ENCODE measurements at regions not wholly inside any gene's neighbourhood (a gene's known extent, or its start where the extent isn't known, plus 50 kb on each side); places are given as distances from the start of the nearest gene placed in this dataset.

DNA sequence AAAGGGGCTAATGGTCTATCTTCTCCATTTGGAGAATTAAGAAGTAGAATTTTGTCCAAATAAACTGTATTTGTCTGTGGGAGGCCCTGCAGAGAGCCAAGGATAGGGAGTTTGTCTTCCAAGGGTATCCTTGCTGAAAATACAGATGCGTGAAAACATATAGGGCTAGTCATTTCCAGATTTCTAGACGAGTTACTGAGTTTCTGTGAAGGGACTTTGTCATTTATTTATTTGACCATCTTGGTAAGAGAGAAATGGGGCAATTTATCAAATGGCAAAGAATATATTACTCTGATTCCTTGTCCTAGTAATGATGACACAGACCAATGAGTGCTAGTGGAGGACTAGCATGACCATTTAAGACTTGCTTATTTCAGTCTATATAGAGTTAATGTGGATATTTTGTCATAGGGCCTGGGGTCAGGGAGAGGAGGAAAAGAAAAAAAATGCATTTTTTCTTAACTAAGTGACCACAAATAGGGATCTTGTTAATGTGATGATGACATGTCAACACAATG is 376.6 kb upstream of the ONECUT1 start:
- H3K4me3 ChIP-seq (replicated peaks; ENCODE audit: low read depth, low read length) = no peak overlapping the region
- TF ChIP-seq, protein P1, sequence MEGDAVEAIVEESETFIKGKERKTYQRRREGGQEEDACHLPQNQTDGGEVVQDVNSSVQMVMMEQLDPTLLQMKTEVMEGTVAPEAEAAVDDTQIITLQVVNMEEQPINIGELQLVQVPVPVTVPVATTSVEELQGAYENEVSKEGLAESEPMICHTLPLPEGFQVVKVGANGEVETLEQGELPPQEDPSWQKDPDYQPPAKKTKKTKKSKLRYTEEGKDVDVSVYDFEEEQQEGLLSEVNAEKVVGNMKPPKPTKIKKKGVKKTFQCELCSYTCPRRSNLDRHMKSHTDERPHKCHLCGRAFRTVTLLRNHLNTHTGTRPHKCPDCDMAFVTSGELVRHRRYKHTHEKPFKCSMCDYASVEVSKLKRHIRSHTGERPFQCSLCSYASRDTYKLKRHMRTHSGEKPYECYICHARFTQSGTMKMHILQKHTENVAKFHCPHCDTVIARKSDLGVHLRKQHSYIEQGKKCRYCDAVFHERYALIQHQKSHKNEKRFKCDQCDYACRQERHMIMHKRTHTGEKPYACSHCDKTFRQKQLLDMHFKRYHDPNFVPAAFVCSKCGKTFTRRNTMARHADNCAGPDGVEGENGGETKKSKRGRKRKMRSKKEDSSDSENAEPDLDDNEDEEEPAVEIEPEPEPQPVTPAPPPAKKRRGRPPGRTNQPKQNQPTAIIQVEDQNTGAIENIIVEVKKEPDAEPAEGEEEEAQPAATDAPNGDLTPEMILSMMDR (IDR thresholded peaks at IDR 0.05; ENCODE audit: low read length, missing control alignments) = no peak
- DNase-seq (ENCODE audit: low read depth) = no peak

DNA sequence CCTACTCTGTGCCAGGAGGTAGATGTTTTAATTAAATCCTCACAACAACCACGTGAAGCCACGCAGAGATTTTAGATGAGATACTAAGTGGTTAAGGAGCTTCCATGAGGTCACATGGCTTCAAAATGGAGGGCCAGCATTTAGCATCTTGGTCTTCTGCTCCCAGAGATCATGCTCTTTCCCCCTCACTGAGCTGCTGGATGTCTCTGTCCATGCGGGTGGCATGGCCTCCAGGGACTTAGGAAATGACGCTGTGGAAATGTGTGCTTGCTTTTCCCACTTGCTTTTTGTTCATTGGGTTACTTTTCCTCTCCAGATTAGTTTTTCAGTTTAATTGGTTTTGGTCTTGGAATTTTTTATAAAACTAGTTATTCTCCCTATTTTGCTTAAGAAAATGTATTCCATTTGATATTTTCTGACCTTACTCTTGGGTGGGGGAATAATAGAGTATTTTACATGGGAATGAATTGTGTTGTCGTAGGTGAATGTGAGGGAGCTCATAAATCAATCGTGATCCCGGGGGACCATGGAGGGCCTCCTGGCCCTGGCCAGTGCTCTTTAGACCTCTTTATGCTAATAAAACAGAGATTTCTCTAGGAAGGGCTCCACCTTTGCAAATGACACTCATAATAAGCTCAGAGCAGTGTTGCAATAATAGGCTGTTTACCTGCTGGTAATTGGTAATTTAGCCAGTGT is 376.0 kb upstream of the ONECUT1 start:
- no peak overlapping the region for H3K4me3 ChIP-seq (replicated peaks; ENCODE audit: low read depth, low read length)
- TF ChIP-seq, protein P1 (IDR thresholded peaks at IDR 0.05; ENCODE audit: low read length, missing control alignments) = no peak
- DNase-seq (ENCODE audit: low read depth) = no peak

DNA sequence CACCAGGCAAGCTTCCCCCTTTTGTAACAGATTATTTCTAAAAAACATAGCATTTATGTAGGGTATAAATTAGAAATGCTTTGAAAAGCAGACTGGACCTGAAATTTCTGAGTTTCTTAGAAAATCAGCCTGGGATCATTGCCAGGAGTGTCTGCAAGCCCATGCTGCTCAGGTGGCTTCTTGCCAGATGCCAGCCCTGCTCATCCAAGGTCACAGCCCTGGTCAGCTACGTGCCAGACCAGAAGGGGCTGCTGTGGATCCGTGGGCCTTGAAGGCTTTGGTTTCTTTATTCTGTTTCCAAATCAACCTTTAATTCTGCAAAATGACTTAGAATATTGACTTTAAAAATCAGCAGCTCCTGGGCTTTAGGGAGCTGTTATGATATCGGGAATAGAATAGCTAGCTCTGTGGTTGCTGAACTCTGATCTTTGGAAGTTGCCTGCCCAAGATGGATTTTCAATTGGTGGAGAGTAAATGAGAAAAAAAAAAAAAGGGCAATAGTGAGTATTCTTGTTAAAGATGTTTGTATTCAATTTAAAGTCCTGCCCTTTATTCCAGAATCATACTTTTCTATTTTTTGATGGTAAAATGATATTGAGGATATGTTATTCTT is 370.1 kb upstream of the ONECUT1 start:
- no peak for DNase-seq (ENCODE audit: low read depth)
- TF ChIP-seq, protein P1 (IDR thresholded peaks at IDR 0.05; ENCODE audit: low read length, missing control alignments) = no peak
- no peak overlapping the region for H3K4me3 ChIP-seq (replicated peaks; ENCODE audit: low read depth, low read length)

DNA sequence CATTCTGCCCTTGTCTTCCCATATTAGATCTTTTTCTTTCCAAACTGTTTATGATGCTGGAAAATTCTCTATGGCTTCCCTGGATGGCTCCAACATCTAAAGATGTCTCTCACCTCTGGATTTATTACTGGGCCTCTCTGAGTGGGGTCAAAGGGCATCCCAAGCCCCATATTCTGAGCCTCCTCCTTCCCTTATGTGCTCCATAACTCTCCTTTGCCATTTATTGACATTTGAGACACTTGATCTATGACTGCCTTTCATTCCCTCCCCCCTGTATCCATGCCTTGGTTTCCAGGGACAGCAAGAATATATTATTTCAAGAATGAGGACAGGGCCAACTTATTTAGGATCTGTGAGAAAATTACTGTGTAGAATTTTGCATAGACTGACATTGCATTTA is 369.3 kb upstream of the ONECUT1 start:
- TF ChIP-seq, protein P1 (IDR thresholded peaks at IDR 0.05; ENCODE audit: low read length, missing control alignments) = no peak
- no peak overlapping the region for H3K4me3 ChIP-seq (replicated peaks; ENCODE audit: low read depth, low read length)
- DNase-seq (ENCODE audit: low read depth) = no peak

DNA sequence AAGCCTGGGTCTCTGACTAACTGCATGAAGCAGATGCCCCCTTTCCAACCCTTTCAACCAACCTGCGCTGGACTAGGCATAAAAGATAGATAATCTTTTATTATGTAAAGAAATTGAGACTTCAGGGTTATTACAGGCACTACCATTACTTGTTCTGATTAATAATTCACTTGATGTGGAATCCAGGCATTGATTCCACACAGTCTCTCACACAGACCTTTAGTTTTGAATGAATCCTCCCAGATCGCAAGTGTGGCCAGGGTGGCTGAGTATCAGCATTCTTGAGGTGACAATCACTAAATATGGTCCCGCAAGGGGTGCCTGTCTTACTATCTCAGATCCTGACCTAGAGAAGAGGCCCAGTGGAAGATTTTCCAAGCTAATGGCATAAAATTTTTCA is 368.9 kb upstream of the ONECUT1 start:
- TF ChIP-seq, protein P1 (IDR thresholded peaks at IDR 0.05; ENCODE audit: low read length, missing control alignments) = no peak
- H3K4me3 ChIP-seq (replicated peaks; ENCODE audit: low read depth, low read length) = no peak overlapping the region
- DNase-seq (ENCODE audit: low read depth) = no peak

DNA sequence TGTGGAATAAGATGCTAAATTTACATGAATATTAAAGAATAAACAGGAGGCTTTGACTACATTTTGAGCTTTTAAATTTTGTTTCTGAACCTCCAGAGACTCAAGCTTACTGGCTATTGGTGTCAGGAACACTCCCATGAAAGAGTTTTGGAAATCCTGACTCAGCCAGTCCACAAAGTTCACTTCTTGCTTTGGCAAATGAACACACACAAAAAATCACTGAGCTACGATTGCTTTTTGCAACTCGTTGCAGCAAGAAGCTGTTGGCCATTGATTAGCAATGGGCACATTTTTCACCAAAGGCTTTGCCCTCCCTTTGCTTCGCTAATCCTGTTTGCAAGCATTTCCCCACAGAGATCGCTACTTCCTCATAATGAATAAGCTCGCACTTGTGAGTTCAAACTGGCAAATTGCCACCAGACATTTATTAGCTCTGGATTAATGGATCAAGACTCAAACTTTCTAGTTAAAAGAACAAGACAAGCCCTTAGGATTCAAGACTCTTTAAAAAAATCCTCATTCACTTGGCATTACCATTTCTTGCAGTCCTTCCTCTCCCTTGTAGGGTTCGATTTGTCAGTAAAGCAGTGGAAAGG is 343.2 kb upstream of the ONECUT1 start:
- TF ChIP-seq, protein P1 (IDR thresholded peaks at IDR 0.05; ENCODE audit: low read length, missing control alignments) = no peak
- no peak for DNase-seq (ENCODE audit: low read depth)
- H3K4me3 ChIP-seq (replicated peaks; ENCODE audit: low read depth, low read length) = no peak overlapping the region

Data from fibroblast of pulmonary artery (primary cell).